ENCODE measurements at regions not wholly inside any gene's neighbourhood (a gene's known extent, or its start where the extent isn't known, plus 50 kb on each side); places are given as distances from the start of the nearest gene placed in this dataset.
"Not testable (repeated sequence)": the region's sequence is repeated elsewhere in the genome, so short reads cannot be mapped to it uniquely, and the experiment has no call there.

- not testable (repeated sequence) for TF ChIP-seq CTCF (conservative IDR thresholded peaks at IDR 0.05; ENCODE audit: low read depth, low read length); USF2 (IDR thresholded peaks at IDR 0.05; ENCODE audit: low read depth, low read length); ELK1 (IDR thresholded peaks at IDR 0.05; ENCODE audit: borderline replicate concordance, low read depth, low read length)
These were observed 553.1 kb downstream of the TTLL7 start for GRCh38 chr1:83445873-83446272.
